GM18517 (cell line): ENCODE measurements at regions not wholly inside any gene's neighbourhood (a gene's known extent, or its start where the extent isn't known, plus 50 kb on each side); places are given as distances from the start of the nearest gene placed in this dataset.
A peak's percentile ranks its signal among the peaks of the same experiment; 100 is the strongest.
"Not testable (repeated sequence)": the region's sequence is repeated elsewhere in the genome, so short reads cannot be mapped to it uniquely, and the experiment has no call there.

ENCODE experiments used
- ATAC-seq: cut with Tn5 transposase; IDR thresholded peaks from one replicate; pipeline ENCODE4 v1.9.1; 2021; ENCODE audit warnings: mild to moderate bottlenecking, moderate library complexity; ENCODE audit not compliant: unreplicated experiment

- ATAC-seq, result no peak
These were observed 335.2 kb downstream of the FBXW7 start for GRCh38 chr4:152200511-152201333.

- ATAC-seq, result no peak
These were observed 338.7 kb downstream of the FBXW7 start for GRCh38 chr4:152197211-152197610.

- ATAC-seq, result no peak
These were observed 340.0 kb downstream of the FBXW7 start for GRCh38 chr4:152195888-152196287.

- no peak for ATAC-seq
These were observed 342.8 kb downstream of the FBXW7 start for GRCh38 chr4:152193059-152193458.

GRCh38 chr4:152190907-152191306, 345.0 kb downstream of the FBXW7 start:
- no peak for ATAC-seq

- ATAC-seq, result peak; percentile 92
These were observed 346.3 kb downstream of the FBXW7 start for GRCh38 chr4:152189451-152190179.

GRCh38 chr4:152188801-152189200, 347.1 kb downstream of the FBXW7 start:
- ATAC-seq, result no peak

- ATAC-seq, result no peak
These were observed 348.2 kb downstream of the FBXW7 start for GRCh38 chr4:152187693-152188092.

GRCh38 chr4:152185786-152186550, 349.9 kb downstream of the FBXW7 start:
- no peak for ATAC-seq

GRCh38 chr4:152181150-152181549, 354.7 kb downstream of the FBXW7 start:
- no peak for ATAC-seq

- ATAC-seq, result no peak
These were observed 355.5 kb downstream of the FBXW7 start for GRCh38 chr4:152180369-152180768.

GRCh38 chr4:152177538-152177937, 358.4 kb downstream of the FBXW7 start:
- not testable (repeated sequence) for ATAC-seq

GRCh38 chr4:152176627-152177214, 359.2 kb downstream of the FBXW7 start:
- ATAC-seq, result no peak

- ATAC-seq, result no peak
These were observed 360.3 kb downstream of the FBXW7 start for GRCh38 chr4:152175586-152175985.

- ATAC-seq, result no peak
These were observed 363.7 kb downstream of the FBXW7 start for GRCh38 chr4:152172146-152172545.

GRCh38 chr4:152171556-152171955, 364.3 kb downstream of the FBXW7 start:
- no peak for ATAC-seq

GRCh38 chr4:152169683-152170082, 366.2 kb downstream of the FBXW7 start:
- ATAC-seq, result no peak

GRCh38 chr4:152168987-152169616, 366.8 kb downstream of the FBXW7 start:
- no peak for ATAC-seq

- ATAC-seq, result no peak
These were observed 369.3 kb downstream of the FBXW7 start for GRCh38 chr4:152166567-152166966.

- ATAC-seq, result no peak
These were observed 370.0 kb downstream of the FBXW7 start for GRCh38 chr4:152165846-152166245.

- no peak for ATAC-seq
These were observed 370.7 kb downstream of the FBXW7 start for GRCh38 chr4:152165146-152165545.
